ENCODE measurements at regions not wholly inside any gene's neighbourhood (a gene's known extent, or its start where the extent isn't known, plus 50 kb on each side); places are given as distances from the start of the nearest gene placed in this dataset.
A peak's percentile ranks its signal among the peaks of the same experiment; 100 is the strongest.

- H3K9me3 Mint-ChIP-seq: peaks cover 5% of the 10 kb centered on the region; the same call in 2 of the 3 replicates
- TF ChIP-seq ETS1 (IDR thresholded peaks at IDR 0.05) (no peak), CTCF (conservative IDR thresholded peaks at IDR 0.05; ENCODE audit: low read depth in 2 of 2) (no peak), JUNB (IDR thresholded peaks at IDR 0.05; ENCODE audit: unreplicated experiment) (no peak), EZH2 (IDR thresholded peaks at IDR 0.05; ENCODE audit: low read depth, unreplicated experiment) (no peak), ZNF114 (CRISPR knock-in tag; IDR thresholded peaks at IDR 0.05) (no peak), REST (IDR thresholded peaks at IDR 0.05; ENCODE audit: unreplicated experiment) (no peak), CREB1 (CRISPR knock-in tag; IDR thresholded peaks at IDR 0.05; ENCODE audit: low read depth) (no peak), EZH2phosphoT487 (IDR thresholded peaks at IDR 0.05; ENCODE audit: unreplicated experiment) (no peak), POLR2AphosphoS5 (IDR thresholded peaks at IDR 0.05; ENCODE audit: low read depth) (no peak), STAT1 (IDR thresholded peaks at IDR 0.05; ENCODE audit: unreplicated experiment) (no peak), ZNF331 (CRISPR knock-in tag; IDR thresholded peaks at IDR 0.05; ENCODE audit: low read depth) (no peak), NANOG (IDR thresholded peaks at IDR 0.05; ENCODE audit: borderline replicate concordance) (no peak), ZNF462 (CRISPR knock-in tag; IDR thresholded peaks at IDR 0.05) (no peak)
- no peaks in the 10 kb centered on the region for H3K27me3 ChIP-seq (ENCODE audit: insufficient read depth)
- H3K36me3 Mint-ChIP-seq (ENCODE audit: low read depth): no peaks in the 10 kb centered on the region; the same call in 1 of the 3 replicates
- H3K9me2 ChIP-seq (ENCODE audit: insufficient read depth): 0 out of 2 replicates have a peak, but pooled peaks cover 4% of the 10 kb centered on the region
- H3K27ac Mint-ChIP-seq: no peak overlapping the region
- no peak overlapping the region for H2AFZ ChIP-seq
- H3K27me3 Mint-ChIP-seq (ENCODE audit: insufficient read depth, low read depth, poor library complexity): peaks cover 3% of the 10 kb centered on the region
- H3F3A ChIP-seq (replicated peaks; ENCODE audit: low read depth): no peaks in the 10 kb centered on the region
- H3K79me2 ChIP-seq (replicated peaks; ENCODE audit: insufficient read depth): no peaks in the 10 kb centered on the region
- H3K36me3 ChIP-seq (ENCODE audit: insufficient read depth): no peaks in the 10 kb centered on the region
- H3K27ac ChIP-seq (ENCODE audit: low read depth): no peak overlapping the region
- no peaks in the 10 kb centered on the region for H4K20me1 ChIP-seq (replicated peaks; ENCODE audit: insufficient read depth)
- H3K4me3 ChIP-seq: no peak overlapping the region
- no peak overlapping the region for H3K4me2 ChIP-seq
- no peak for DNase-seq (ENCODE audit: low spot score)
- peak; percentile 28 for ATAC-seq
- peaks cover 5% of the 10 kb centered on the region; the same call in 2 of the 3 replicates for H3K4me1 Mint-ChIP-seq
- H3K4me3 Mint-ChIP-seq: no peak overlapping the region
- H3K4me1 ChIP-seq (ENCODE audit: insufficient read depth): no peaks in the 10 kb centered on the region
These were observed 154.0 kb downstream of the TMEM132E start for GRCh38 chr17:34733333-34733732.
